HG03442 (cell line): ENCODE measurements at regions not wholly inside any gene's neighbourhood (a gene's known extent, or its start where the extent isn't known, plus 50 kb on each side); places are given as distances from the start of the nearest gene placed in this dataset.
"Not testable (repeated sequence)": the region's sequence is repeated elsewhere in the genome, so short reads cannot be mapped to it uniquely, and the experiment has no call there.

ENCODE experiments used
- ATAC-seq: cut with Tn5 transposase; IDR thresholded peaks from one replicate; pipeline ENCODE4 v1.9.1; 2021; ENCODE audit warnings: mild to moderate bottlenecking, moderate library complexity; ENCODE audit not compliant: unreplicated experiment

GRCh38 chr18:45339810-45340550, 275.3 kb upstream of the SLC14A2 start:
- ATAC-seq = no peak

- ATAC-seq = no peak
Measured at GRCh38 chr18:45340884-45341283, 274.4 kb upstream of the SLC14A2 start.

GRCh38 chr18:45341454-45341853, 273.8 kb upstream of the SLC14A2 start:
- no peak for ATAC-seq

GRCh38 chr18:45342166-45342565, 273.1 kb upstream of the SLC14A2 start:
- ATAC-seq = no peak

- no peak for ATAC-seq
Measured at GRCh38 chr18:45342653-45343052, 272.6 kb upstream of the SLC14A2 start.

GRCh38 chr18:45343365-45343764, 271.9 kb upstream of the SLC14A2 start:
- no peak for ATAC-seq

- not testable (repeated sequence) for ATAC-seq
Measured at GRCh38 chr18:45344680-45345079, 270.6 kb upstream of the SLC14A2 start.

GRCh38 chr18:45349019-45349418, 266.3 kb upstream of the SLC14A2 start:
- ATAC-seq = no peak

GRCh38 chr18:45349467-45349866, 265.8 kb upstream of the SLC14A2 start:
- no peak for ATAC-seq

- no peak for ATAC-seq
Measured at GRCh38 chr18:45350404-45351156, 264.7 kb upstream of the SLC14A2 start.

GRCh38 chr18:45352874-45353273, 262.4 kb upstream of the SLC14A2 start:
- ATAC-seq = no peak

- no peak for ATAC-seq
Measured at GRCh38 chr18:45353530-45353929, 261.7 kb upstream of the SLC14A2 start.

GRCh38 chr18:45355944-45356520, 259.2 kb upstream of the SLC14A2 start:
- peak; percentile 56 for ATAC-seq

- no peak for ATAC-seq
Measured at GRCh38 chr18:45357686-45358470, 257.4 kb upstream of the SLC14A2 start.

GRCh38 chr18:45359275-45360009, 255.8 kb upstream of the SLC14A2 start:
- no peak for ATAC-seq

GRCh38 chr18:45361125-45361851, 254.0 kb upstream of the SLC14A2 start:
- ATAC-seq = no peak

GRCh38 chr18:45363196-45363595, 252.1 kb upstream of the SLC14A2 start:
- no peak for ATAC-seq

GRCh38 chr18:45365835-45366234, 249.4 kb upstream of the SLC14A2 start:
- ATAC-seq = no peak

- no peak for ATAC-seq
Measured at GRCh38 chr18:45370255-45371010, 244.8 kb upstream of the SLC14A2 start.
